ENCODE measurements at regions not wholly inside any gene's neighbourhood (a gene's known extent, or its start where the extent isn't known, plus 50 kb on each side); places are given as distances from the start of the nearest gene placed in this dataset.

GRCh38 chr3:99429502-99429901 lies 208.9 kb upstream of the COL8A1 start:
- Histone ChIP-seq H3K27me3 (ENCODE audit: control insufficient read depth in 3 of 3, insufficient read depth in 3 of 3, low read length in 2 of 3) (no peaks in the 10 kb centered on the region), H3K4me3 (no peak overlapping the region), H3K36me3 (ENCODE audit: control insufficient read depth in 4 of 4, insufficient read depth in 4 of 4, low read length in 4 of 4) (no peaks in the 10 kb centered on the region), H3K4me1 (ENCODE audit: control insufficient read depth in 5 of 5, insufficient read depth in 5 of 5, low read length in 5 of 5) (no peaks in the 10 kb centered on the region), H3K27ac (ENCODE audit: low read depth in 1 of 2, low read length in 1 of 2) (no peak overlapping the region), H3K9ac (ENCODE audit: insufficient read depth in 1 of 2, low read length in 2 of 2) (no peak overlapping the region), H3K9me3 (ENCODE audit: control insufficient read depth in 4 of 4, insufficient read depth in 3 of 4, low read length in 3 of 4) (no peaks in the 10 kb centered on the region)
- ATAC-seq (ENCODE audit: insufficient read depth, low FRiP score) (no peak), DNase-seq (no peak)
- WGBS, 2 donors = 79 to 85% methylated on average over 2 of the region's 2 CpGs
- TF ChIP-seq CTCF (IDR thresholded peaks at IDR 0.05; ENCODE audit: control extremely low read depth, extremely low read depth) = no peak

DNA sequence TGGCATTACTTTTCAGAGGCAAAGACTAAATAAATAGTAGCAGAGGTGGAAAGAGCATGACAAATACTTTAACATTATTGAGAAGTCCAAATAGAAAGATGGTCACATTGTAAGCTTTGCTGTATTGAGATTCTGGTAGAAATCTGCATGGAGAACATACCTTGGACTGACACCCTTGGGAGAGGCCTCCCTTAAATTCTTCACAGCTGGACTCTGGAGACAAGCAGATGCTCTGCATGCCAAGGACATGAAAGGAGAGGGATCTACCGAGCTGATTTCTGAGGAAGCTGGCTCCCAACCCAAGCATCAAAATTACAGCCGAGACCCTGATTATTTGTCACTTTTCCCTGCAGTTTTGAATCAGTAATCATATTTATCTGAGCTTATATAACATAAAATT lies 212.5 kb upstream of the COL8A1 start:
- no peak overlapping the region for H3K4me3 ChIP-seq
- no peak for DNase-seq
- H3K9ac ChIP-seq (ENCODE audit: insufficient read depth in 1 of 2, low read length in 2 of 2) = no peak overlapping the region
- TF ChIP-seq CTCF (IDR thresholded peaks at IDR 0.05; ENCODE audit: control extremely low read depth, extremely low read depth) = no peak
- no peaks in the 10 kb centered on the region for H3K36me3 ChIP-seq (ENCODE audit: control insufficient read depth in 4 of 4, insufficient read depth in 4 of 4, low read length in 4 of 4)
- no peak overlapping the region for H3K27ac ChIP-seq (ENCODE audit: low read depth in 1 of 2, low read length in 1 of 2)
- WGBS, 2 donors = 65 to 71% methylated on average over 2 of the region's 2 CpGs
- H3K27me3 ChIP-seq (ENCODE audit: control insufficient read depth in 3 of 3, insufficient read depth in 3 of 3, low read length in 2 of 3) = no peaks in the 10 kb centered on the region
- ATAC-seq (ENCODE audit: insufficient read depth, low FRiP score) = no peak
- H3K4me1 ChIP-seq (ENCODE audit: control insufficient read depth in 5 of 5, insufficient read depth in 5 of 5, low read length in 5 of 5) = no peaks in the 10 kb centered on the region
- no peaks in the 10 kb centered on the region for H3K9me3 ChIP-seq (ENCODE audit: control insufficient read depth in 4 of 4, insufficient read depth in 3 of 4, low read length in 3 of 4)

DNA sequence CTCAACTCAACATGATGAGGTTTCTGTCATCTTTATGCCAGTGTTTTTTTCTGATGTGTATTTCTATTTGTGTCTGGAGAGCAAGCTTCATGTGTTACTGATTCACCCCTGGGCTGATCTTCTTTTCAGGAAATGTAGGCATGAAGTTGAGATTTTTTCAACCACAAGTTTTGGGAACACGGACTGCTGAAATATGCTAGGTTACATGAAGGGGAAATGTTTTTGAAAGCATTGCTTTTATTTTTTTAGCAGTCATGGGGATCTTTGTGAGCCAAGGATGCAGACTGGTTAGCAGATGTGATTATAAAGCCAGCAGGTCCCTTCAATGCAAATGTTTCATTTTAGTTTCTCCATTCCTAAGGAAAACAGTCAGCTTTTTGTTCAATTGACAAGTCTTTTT lies 219.3 kb upstream of the COL8A1 start:
- Histone ChIP-seq H3K4me3 (no peak overlapping the region), H3K4me1 (ENCODE audit: control insufficient read depth in 5 of 5, insufficient read depth in 5 of 5, low read length in 5 of 5) (peaks cover 0 to 2% (median 0%) of the 10 kb centered on the region in 5 donors), H3K9me3 (ENCODE audit: control insufficient read depth in 4 of 4, insufficient read depth in 3 of 4, low read length in 3 of 4) (no peaks in the 10 kb centered on the region), H3K9ac (ENCODE audit: insufficient read depth in 1 of 2, low read length in 2 of 2) (no peak overlapping the region), H3K27ac (ENCODE audit: low read depth in 1 of 2, low read length in 1 of 2) (no peak overlapping the region), H3K27me3 (ENCODE audit: control insufficient read depth in 3 of 3, insufficient read depth in 3 of 3, low read length in 2 of 3) (no peaks in the 10 kb centered on the region), H3K36me3 (ENCODE audit: control insufficient read depth in 4 of 4, insufficient read depth in 4 of 4, low read length in 4 of 4) (no peaks in the 10 kb centered on the region)
- WGBS, 2 donors = 26 to 54% methylated on average over 1 of the region's 1 CpG
- no peak for ATAC-seq (ENCODE audit: insufficient read depth, low FRiP score)
- no peak for DNase-seq
- no peak for TF ChIP-seq CTCF (IDR thresholded peaks at IDR 0.05; ENCODE audit: control extremely low read depth, extremely low read depth)

- no peak for TF ChIP-seq CTCF (IDR thresholded peaks at IDR 0.05; ENCODE audit: control extremely low read depth, extremely low read depth)
- no peaks in the 10 kb centered on the region for H3K36me3 ChIP-seq (ENCODE audit: control insufficient read depth in 4 of 4, insufficient read depth in 4 of 4, low read length in 4 of 4)
- H3K27me3 ChIP-seq (ENCODE audit: control insufficient read depth in 3 of 3, insufficient read depth in 3 of 3, low read length in 2 of 3) = no peaks in the 10 kb centered on the region
- peaks cover 0 to 2% (median 0%) of the 10 kb centered on the region in 5 donors for H3K4me1 ChIP-seq (ENCODE audit: control insufficient read depth in 5 of 5, insufficient read depth in 5 of 5, low read length in 5 of 5)
- no peak overlapping the region for H3K27ac ChIP-seq (ENCODE audit: low read depth in 1 of 2, low read length in 1 of 2)
- DNase-seq (no peak), ATAC-seq (ENCODE audit: insufficient read depth, low FRiP score) (no peak)
- no peak overlapping the region for H3K4me3 ChIP-seq
- H3K9me3 ChIP-seq (ENCODE audit: control insufficient read depth in 4 of 4, insufficient read depth in 3 of 4, low read length in 3 of 4) = no peaks in the 10 kb centered on the region
- 73 to 76% methylated on average over 3 of the region's 3 CpGs for WGBS, 2 donors
- no peak overlapping the region for H3K9ac ChIP-seq (ENCODE audit: insufficient read depth in 1 of 2, low read length in 2 of 2)
Measured at GRCh38 chr3:99418709-99419108, 219.7 kb upstream of the COL8A1 start.

All from lung (tissue), 11 donors.